HUES48 (cell line): ENCODE measurements at regions not wholly inside any gene's neighbourhood (a gene's known extent, or its start where the extent isn't known, plus 50 kb on each side); places are given as distances from the start of the nearest gene placed in this dataset.

Source experiments
- H3K27ac ChIP-seq: one replicate; pipeline ENCODE4 v1.7.0; 2013; ENCODE audit warnings: low read depth, low read length, inconsistent platforms
- H3K27me3 ChIP-seq: 2 replicates; pipeline ENCODE4 v1.6.1; 2013; ENCODE audit warnings: mild to moderate bottlenecking, low read length; ENCODE audit not compliant: control insufficient read depth, insufficient read depth
- H3K36me3 ChIP-seq: 2 replicates; pipeline ENCODE4 v1.6.1; 2013; ENCODE audit warnings: low read length; ENCODE audit not compliant: control insufficient read depth, insufficient read depth
- H3K4me1 ChIP-seq: 2 replicates; pipeline ENCODE4 v1.6.1; 2013; ENCODE audit warnings: mild to moderate bottlenecking, low read length; ENCODE audit not compliant: control insufficient read depth, insufficient read depth
- H3K4me3 ChIP-seq: 2 replicates; pipeline ENCODE4 v1.5.1; 2013; ENCODE audit warnings: mild to moderate bottlenecking, low read depth, low read length
- H3K9ac ChIP-seq: 2 replicates; pipeline ENCODE4 v1.6.1; 2013; ENCODE audit warnings: mild to moderate bottlenecking, low read depth, low read length, moderate library complexity
- H3K9me3 ChIP-seq: 2 replicates; pipeline ENCODE4 v1.6.1; 2013; ENCODE audit warnings: low read length; ENCODE audit not compliant: control insufficient read depth, insufficient read depth

DNA sequence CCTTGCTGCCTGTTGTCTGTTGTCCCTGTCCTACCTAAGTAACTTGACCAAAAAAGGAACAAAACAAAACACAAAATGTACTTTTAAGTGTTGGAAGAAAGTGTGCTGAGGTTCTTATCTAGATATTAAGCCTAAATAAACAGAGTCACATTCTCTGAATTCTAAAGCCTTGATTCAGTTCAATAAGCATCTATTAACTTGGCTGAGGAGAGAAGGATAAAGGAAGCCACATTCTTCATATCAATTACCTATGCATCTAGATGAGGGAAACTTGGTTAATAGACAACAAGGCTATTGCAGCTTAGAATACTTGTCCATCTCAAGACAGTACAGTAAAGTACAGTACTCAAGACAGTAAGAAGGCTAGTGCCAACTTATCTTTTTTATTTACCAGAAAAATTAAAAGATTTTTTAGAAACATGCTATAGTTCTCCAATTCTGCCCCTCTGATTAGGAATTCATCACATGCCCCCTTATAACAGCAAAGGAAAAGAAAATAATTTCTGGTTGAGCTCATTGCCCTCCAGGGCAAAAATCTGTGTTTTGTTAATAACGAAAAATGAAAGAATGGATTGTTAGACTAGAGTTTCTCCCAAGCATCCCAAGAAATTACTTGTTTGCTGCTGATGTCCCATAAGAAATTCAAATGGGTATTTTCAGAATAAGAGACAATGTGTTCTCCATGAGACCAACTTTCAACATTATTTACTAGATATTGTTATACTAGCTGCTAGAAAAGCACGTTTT, 546.5 kb upstream of the SEMA3D start:
- peaks cover 8% of the 10 kb centered on the region; the same call in 1 of the 2 replicates for H3K9me3 ChIP-seq
- H3K36me3 ChIP-seq = no peaks in the 10 kb centered on the region
- no peak overlapping the region for H3K27ac ChIP-seq
- no peak overlapping the region for H3K4me3 ChIP-seq
- H3K27me3 ChIP-seq = no peaks in the 10 kb centered on the region
- H3K4me1 ChIP-seq = no peaks in the 10 kb centered on the region
- no peak overlapping the region for H3K9ac ChIP-seq

DNA sequence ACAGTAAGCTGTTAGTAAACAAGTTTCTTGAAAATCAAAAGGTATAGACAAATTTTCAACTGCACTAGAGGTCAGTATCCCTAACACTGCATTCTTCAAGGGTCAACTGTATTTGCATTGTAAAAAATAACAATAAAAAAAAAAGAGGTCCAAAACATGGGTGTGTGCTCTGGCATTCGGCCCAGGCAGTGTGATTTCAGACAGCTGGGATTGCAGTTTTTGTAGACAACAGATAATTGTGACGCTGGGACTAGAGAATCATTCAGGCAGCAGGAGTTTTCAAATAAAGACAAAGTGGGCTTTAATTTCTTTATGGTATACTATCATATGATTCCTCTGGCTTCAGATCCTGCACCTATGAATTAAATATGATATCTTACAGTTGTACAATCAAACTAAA, 543.2 kb upstream of the SEMA3D start:
- H3K9ac ChIP-seq = no peak overlapping the region
- H3K36me3 ChIP-seq = no peaks in the 10 kb centered on the region
- no peaks in the 10 kb centered on the region; the same call in 1 of the 2 replicates for H3K9me3 ChIP-seq
- no peak overlapping the region for H3K4me3 ChIP-seq
- H3K27ac ChIP-seq = no peak overlapping the region
- H3K4me1 ChIP-seq = no peaks in the 10 kb centered on the region
- no peaks in the 10 kb centered on the region for H3K27me3 ChIP-seq

DNA sequence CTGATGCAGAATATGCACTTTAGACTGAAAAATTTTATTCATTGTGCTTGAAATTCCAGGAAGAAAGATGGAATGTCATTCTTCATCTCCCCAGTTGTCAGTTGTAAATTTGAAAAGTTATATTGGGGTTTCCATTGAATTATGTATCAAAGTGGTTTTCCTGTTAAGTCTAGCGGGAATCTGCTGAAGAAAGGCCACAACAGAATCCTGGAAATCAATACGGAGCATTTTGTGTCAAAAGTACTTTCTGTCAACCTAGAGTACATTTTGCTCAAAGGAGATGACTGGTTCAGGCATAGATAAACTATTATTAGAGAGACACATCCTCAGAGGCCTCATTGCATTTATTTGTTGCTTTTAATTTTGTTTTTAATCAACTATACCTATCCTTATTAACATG, 538.2 kb upstream of the SEMA3D start:
- no peak overlapping the region for H3K9ac ChIP-seq
- no peak overlapping the region for H3K4me3 ChIP-seq
- H3K9me3 ChIP-seq = no peaks in the 10 kb centered on the region
- no peak overlapping the region for H3K27ac ChIP-seq
- H3K36me3 ChIP-seq = no peaks in the 10 kb centered on the region
- H3K27me3 ChIP-seq = no peaks in the 10 kb centered on the region
- H3K4me1 ChIP-seq = peaks cover 8% of the 10 kb centered on the region

DNA sequence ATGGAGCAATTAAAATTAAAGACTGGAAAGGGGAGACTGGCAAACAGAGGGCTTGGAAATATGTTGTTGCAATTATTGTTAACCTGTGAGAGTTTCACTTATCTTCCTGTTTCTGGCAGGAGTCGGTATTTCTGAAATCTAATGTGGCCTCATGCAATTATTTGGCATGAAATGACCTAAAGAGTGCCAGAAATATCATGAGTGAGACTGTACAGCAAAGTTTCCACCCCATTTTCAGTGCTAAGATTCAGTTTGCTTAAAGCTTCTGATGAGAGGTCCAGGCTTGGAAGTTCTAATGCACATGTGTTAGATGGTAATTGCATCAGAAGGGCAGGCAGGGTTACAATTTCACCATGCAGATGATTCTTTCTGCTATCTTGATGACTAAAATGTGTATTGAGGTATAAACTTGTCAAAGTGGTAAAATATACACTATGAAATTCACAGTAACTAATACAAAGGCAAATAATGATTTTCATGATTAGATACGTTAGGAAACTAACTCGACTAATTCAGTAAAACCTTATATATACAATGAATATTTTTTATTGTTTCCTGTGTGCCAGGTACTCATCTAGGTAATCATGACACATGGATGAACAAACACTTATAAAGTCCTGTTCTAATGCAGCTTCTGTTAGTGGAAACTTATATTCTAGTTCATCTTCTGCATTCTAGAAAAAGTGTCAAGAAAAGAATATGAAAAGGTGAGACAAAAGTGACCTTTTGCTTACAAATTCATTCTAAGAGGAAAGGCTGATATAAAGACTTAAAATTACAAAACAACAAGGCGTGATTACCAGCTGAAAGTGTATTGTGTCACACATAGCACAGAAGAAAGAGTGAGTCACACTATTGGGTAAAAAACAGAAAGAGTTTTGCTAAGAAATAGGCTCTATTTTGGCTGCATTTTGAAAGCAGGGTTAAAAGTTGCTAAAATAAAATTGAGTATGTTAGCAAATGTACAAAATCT, 533.4 kb upstream of the SEMA3D start:
- no peak overlapping the region for H3K4me3 ChIP-seq
- no peaks in the 10 kb centered on the region for H3K27me3 ChIP-seq
- peaks cover 11% of the 10 kb centered on the region for H3K4me1 ChIP-seq
- H3K27ac ChIP-seq = no peak overlapping the region
- H3K9ac ChIP-seq = no peak overlapping the region
- no peaks in the 10 kb centered on the region for H3K9me3 ChIP-seq
- H3K36me3 ChIP-seq = no peaks in the 10 kb centered on the region

DNA sequence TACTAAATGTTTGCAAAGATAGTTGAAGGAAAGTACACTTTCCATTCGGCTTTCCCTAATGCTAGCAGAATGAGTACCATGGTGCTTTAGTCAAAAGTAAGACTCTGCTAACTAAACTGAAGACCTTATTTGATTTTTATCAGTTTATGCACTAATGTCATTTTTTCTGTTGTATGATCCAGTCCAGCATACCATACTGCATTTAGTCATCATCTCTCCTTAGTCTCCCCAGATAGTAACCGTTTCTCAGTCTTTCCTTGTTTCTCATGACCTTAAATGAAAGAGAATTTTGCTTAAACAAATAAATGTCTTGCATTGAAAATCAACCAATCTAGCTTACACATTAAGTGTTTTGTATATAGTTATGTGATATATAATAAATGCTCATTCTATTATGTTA, 529.5 kb upstream of the SEMA3D start:
- H3K27me3 ChIP-seq = no peaks in the 10 kb centered on the region
- no peak overlapping the region for H3K4me3 ChIP-seq
- H3K36me3 ChIP-seq = no peaks in the 10 kb centered on the region
- no peak overlapping the region for H3K9ac ChIP-seq
- no peak overlapping the region for H3K27ac ChIP-seq
- H3K9me3 ChIP-seq = no peaks in the 10 kb centered on the region
- H3K4me1 ChIP-seq = peaks cover 11% of the 10 kb centered on the region

DNA sequence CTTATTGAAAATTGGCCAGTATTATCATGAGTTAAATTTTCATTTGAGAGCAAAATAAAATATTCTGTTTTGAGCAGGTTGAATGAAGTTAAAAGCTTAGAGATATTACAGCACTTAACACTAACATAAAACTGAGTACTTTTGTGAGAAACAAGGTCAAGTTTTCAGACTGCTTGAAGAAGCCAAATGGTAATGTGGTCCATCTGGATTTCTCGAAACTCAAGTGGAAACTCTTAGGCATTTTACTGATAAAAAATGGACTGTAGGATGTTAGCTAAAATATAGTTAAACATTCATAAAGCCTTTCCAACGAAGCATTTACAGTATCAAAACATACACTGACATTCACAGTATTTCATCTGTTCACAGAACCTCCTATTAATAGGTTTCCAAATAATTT, 528.1 kb upstream of the SEMA3D start:
- Histone ChIP-seq H3K9me3 (no peaks in the 10 kb centered on the region), H3K4me3 (no peak overlapping the region), H3K9ac (no peak overlapping the region), H3K4me1 (peaks cover 2% of the 10 kb centered on the region; the same call in 1 of the 2 replicates), H3K36me3 (no peaks in the 10 kb centered on the region), H3K27ac (no peak overlapping the region), H3K27me3 (no peaks in the 10 kb centered on the region)

DNA sequence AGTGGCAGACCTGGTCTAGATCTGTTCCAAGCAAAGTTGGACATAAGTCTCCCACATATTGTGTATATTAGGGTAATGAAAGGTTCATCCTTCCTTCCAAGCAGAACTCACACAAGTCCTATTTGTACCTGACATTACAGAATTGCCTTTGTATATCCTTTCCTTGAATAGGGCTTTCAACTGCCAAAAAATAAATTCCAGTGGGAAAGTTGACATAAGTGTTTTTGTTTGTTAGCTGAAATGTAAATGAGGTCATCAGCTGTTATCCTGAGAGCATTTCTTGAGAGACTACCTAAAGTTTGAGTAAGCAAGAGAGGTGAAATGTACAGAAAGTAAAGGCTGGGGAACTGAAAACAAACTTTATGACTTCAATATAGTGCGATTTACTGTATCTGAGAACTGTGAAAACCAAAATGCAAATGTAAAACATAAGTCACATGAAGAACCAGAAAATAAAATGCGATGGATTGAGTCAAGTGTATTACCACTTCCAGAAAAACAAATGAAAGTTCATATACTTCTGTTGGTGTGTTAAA, 527.3 kb upstream of the SEMA3D start:
- no peak overlapping the region for H3K4me3 ChIP-seq
- H3K9me3 ChIP-seq = no peaks in the 10 kb centered on the region
- no peaks in the 10 kb centered on the region for H3K36me3 ChIP-seq
- no peaks in the 10 kb centered on the region for H3K27me3 ChIP-seq
- H3K27ac ChIP-seq = no peak overlapping the region
- H3K4me1 ChIP-seq = no peaks in the 10 kb centered on the region
- H3K9ac ChIP-seq = no peak overlapping the region

DNA sequence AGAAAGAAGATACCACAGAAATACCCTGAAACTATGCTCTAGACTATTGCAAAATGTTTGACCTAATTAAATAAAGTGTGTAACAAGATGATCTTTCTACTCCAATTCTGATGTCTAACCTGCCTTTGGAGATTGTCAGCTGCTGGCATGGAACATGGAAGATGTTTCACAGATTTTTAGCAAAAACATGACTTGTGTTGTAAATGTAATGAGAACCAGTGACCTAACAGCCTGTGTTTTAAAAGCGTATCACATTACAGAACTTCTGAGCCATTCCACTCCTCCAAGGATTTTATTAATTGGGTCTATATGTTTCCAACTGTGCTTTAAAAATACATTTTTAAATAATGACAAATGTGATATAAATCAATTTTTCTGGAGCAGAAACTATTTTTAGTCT, 526.3 kb upstream of the SEMA3D start:
- H3K9me3 ChIP-seq = no peaks in the 10 kb centered on the region
- no peak overlapping the region for H3K9ac ChIP-seq
- no peaks in the 10 kb centered on the region for H3K27me3 ChIP-seq
- H3K27ac ChIP-seq = no peak overlapping the region
- H3K4me1 ChIP-seq = no peaks in the 10 kb centered on the region
- no peak overlapping the region for H3K4me3 ChIP-seq
- H3K36me3 ChIP-seq = no peaks in the 10 kb centered on the region

DNA sequence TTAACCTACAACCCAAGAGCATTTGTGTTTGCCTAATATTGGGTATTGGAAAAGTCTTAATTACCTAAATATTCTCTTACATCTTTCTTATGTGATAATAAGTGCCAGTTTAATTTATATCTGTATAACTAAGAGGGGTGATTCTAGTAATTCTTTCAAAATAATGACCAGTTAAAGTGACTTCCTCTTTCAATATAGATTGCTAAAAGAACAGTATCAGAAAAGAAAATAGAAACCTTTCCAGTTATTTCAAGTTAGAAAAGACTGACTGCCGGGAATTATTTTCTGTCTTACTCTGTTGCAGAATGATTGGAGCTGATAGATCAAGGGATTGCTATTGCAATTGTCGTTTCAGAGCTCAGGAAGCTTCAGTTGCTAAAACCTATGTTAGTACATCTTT, 525.0 kb upstream of the SEMA3D start:
- Histone ChIP-seq H3K9ac (no peak overlapping the region), H3K36me3 (no peaks in the 10 kb centered on the region), H3K27me3 (no peaks in the 10 kb centered on the region)

DNA sequence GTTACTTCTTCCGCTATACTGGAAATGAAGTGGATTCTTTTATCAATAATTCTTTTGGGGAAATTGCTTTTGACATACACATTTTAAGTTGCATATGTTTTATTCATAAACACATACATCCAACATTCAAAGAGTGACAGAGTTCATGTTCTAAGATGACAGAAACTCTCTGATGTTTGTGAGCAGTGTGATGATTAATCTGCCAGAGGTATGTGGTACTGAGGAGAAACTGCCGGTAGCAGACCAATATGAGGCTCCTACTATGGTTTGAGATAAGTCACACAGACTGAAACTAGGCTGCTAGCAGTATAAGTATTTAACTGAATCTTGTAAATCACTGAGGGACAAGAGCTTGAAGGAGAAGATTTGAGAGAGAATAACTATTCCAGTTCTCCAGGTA, 524.1 kb upstream of the SEMA3D start:
- Histone ChIP-seq H3K27ac (no peak overlapping the region), H3K27me3 (no peaks in the 10 kb centered on the region), H3K4me3 (no peak overlapping the region), H3K36me3 (no peaks in the 10 kb centered on the region), H3K9me3 (no peaks in the 10 kb centered on the region), H3K4me1 (no peaks in the 10 kb centered on the region), H3K9ac (no peak overlapping the region)

More for the DNA sequence above, 525.0 kb upstream of the SEMA3D start:
- no peak overlapping the region for H3K4me3 ChIP-seq
- no peaks in the 10 kb centered on the region for H3K4me1 ChIP-seq
- H3K27ac ChIP-seq = no peak overlapping the region
- no peaks in the 10 kb centered on the region for H3K9me3 ChIP-seq

DNA sequence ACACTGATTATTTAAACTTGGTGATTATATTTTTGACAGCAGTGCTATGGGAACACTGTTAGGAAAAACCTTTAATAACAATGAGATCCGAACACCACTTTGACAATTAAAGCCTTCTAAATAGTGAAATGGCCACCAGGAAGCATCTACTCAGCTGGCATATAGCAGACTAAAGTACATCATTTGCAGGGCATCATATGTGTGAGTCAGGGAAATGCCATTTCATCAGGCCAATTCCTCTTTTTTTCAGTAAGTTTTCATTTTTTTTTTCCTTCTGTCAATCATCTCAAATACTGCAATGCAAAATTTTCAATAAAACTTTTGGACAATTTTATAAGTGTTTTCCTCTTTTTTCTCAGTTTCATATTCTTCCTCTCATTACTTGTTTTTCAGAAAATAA, 521.4 kb upstream of the SEMA3D start:
- no peaks in the 10 kb centered on the region for H3K9me3 ChIP-seq
- no peak overlapping the region for H3K9ac ChIP-seq
- H3K27ac ChIP-seq = no peak overlapping the region
- no peaks in the 10 kb centered on the region for H3K4me1 ChIP-seq
- no peak overlapping the region for H3K4me3 ChIP-seq
- no peaks in the 10 kb centered on the region for H3K36me3 ChIP-seq
- no peaks in the 10 kb centered on the region for H3K27me3 ChIP-seq
